ENCODE measurements at regions not wholly inside any gene's neighbourhood (a gene's known extent, or its start where the extent isn't known, plus 50 kb on each side); places are given as distances from the start of the nearest gene placed in this dataset.

DNA sequence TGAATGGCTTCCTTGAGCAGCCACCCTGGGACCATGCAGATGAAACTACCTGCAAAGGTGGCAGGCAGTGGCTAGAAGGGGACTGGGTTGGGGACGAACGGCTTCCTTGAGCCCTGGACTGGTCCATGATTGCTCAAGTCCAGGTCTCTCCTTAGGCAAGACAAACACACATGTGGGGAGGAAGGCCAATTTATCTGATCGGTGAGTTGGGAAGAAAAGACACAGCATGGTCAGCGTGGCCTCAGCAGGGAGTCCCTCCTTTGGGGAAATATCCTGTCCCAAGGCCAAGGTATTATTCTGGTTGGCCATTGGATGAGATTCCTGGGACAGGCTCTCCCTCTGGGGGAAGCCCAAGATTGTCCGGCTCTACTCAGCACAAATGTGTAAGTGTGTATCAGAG, 116.3 kb upstream of the ERG start:
- Histone ChIP-seq H4K20me1 (ENCODE audit: insufficient read depth) (no peaks in the 10 kb centered on the region), H2AFZ (no peak overlapping the region), H3K4me1 (replicated peaks; ENCODE audit: insufficient read depth) (no peaks in the 10 kb centered on the region), H3K9me2 (ENCODE audit: insufficient read depth) (no peaks in the 10 kb centered on the region), H3K79me2 (ENCODE audit: low read depth) (no peaks in the 10 kb centered on the region), H3K27ac (no peak overlapping the region), H3K36me3 (ENCODE audit: low read depth) (no peaks in the 10 kb centered on the region), H3K4me2 (no peak overlapping the region), H3K4me3 (no peak overlapping the region), H3K27me3 (ENCODE audit: insufficient read depth, low read depth) (peaks cover 52% of the 10 kb centered on the region), H3K9me3 (ENCODE audit: insufficient read depth, low read depth) (no peaks in the 10 kb centered on the region), H3F3A (ENCODE audit: insufficient read depth, low read depth) (no peaks in the 10 kb centered on the region)
- ChIA-PET POLR2A (ENCODE audit: unreplicated experiment) (no interaction called here), CTCF (no interaction called here)
- no peak for DNase-seq
- intact Hi-C loops (cut with micrococcal nuclease; ENCODE audit: unreplicated experiment) = no loop called here
- no TSS peak for BruUV-seq (replicated peaks)
- TF ChIP-seq, protein P1, sequence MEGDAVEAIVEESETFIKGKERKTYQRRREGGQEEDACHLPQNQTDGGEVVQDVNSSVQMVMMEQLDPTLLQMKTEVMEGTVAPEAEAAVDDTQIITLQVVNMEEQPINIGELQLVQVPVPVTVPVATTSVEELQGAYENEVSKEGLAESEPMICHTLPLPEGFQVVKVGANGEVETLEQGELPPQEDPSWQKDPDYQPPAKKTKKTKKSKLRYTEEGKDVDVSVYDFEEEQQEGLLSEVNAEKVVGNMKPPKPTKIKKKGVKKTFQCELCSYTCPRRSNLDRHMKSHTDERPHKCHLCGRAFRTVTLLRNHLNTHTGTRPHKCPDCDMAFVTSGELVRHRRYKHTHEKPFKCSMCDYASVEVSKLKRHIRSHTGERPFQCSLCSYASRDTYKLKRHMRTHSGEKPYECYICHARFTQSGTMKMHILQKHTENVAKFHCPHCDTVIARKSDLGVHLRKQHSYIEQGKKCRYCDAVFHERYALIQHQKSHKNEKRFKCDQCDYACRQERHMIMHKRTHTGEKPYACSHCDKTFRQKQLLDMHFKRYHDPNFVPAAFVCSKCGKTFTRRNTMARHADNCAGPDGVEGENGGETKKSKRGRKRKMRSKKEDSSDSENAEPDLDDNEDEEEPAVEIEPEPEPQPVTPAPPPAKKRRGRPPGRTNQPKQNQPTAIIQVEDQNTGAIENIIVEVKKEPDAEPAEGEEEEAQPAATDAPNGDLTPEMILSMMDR (conservative IDR thresholded peaks at IDR 0.05) = no peak
- no peak for TF ChIP-seq EZH2 (IDR thresholded peaks at IDR 0.05; ENCODE audit: low read depth)

DNA sequence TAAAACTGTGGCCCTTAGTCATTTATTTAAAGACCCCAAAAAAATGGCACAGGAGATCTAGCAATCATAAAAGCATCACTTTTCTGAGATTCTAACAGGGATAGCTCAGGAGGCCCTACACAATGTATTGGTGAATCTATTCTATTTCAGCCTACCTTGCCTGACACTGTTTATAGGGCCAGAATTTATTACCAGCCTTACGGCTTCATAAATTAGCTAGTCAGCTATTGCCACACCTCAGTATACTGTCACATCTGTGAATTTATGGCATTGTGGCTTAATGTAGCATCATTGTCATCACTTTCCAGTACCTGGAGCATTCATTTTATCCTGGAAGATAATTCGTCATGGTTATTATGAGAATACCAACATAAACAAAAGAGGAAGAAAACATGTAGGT, 121.2 kb upstream of the ERG start:
- H3K9me2 ChIP-seq (ENCODE audit: insufficient read depth) = no peaks in the 10 kb centered on the region
- no peaks in the 10 kb centered on the region for H3K4me1 ChIP-seq (replicated peaks; ENCODE audit: insufficient read depth)
- POLR2A ChIA-PET (ENCODE audit: unreplicated experiment) = no interaction called here
- TF ChIP-seq, protein P1 (conservative IDR thresholded peaks at IDR 0.05) = no peak
- TF ChIP-seq EZH2 (IDR thresholded peaks at IDR 0.05; ENCODE audit: low read depth) = no peak
- H3K27me3 ChIP-seq (ENCODE audit: insufficient read depth, low read depth) = peaks cover 20% of the 10 kb centered on the region; the same call in 1 of the 2 replicates
- no TSS peak for BruUV-seq (replicated peaks)
- no peak overlapping the region for H3K27ac ChIP-seq
- intact Hi-C loops (cut with micrococcal nuclease; ENCODE audit: unreplicated experiment) = no loop called here
- H4K20me1 ChIP-seq (ENCODE audit: insufficient read depth) = no peaks in the 10 kb centered on the region
- no peak overlapping the region for H2AFZ ChIP-seq
- no peak overlapping the region for H3K4me2 ChIP-seq
- no peaks in the 10 kb centered on the region for H3K79me2 ChIP-seq (ENCODE audit: low read depth)
- no peaks in the 10 kb centered on the region for H3K36me3 ChIP-seq (ENCODE audit: low read depth)
- no peaks in the 10 kb centered on the region for H3K9me3 ChIP-seq (ENCODE audit: insufficient read depth, low read depth)
- CTCF ChIA-PET = no interaction called here
- no peak overlapping the region for H3K4me3 ChIP-seq
- DNase-seq = no peak
- H3F3A ChIP-seq (ENCODE audit: insufficient read depth, low read depth) = no peaks in the 10 kb centered on the region

DNA sequence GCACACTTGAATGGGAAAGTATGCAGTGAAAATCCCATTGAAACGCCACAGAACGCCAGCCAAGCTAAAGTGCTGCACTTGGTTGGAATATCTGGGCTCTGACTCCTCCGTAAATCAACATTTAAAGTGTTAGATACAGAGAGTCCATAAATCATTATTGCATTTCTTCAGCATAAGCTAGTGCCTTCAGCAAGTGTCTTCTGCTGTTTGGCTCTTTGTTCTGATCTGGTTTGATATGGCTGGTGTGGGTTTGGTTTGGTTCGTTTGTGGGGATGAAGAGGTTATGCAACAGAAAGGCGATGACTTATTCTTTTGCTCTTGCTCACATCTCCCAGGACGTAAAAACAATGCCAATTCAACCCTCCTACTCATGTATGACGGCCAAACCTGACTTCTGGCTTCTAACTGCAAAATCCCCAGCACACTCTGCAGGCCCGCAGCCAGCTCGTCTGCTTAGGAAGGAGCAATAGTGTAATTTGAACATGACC, 121.8 kb upstream of the ERG start:
- peaks cover 19% of the 10 kb centered on the region; the same call in 1 of the 2 replicates for H3K27me3 ChIP-seq (ENCODE audit: insufficient read depth, low read depth)
- H3K4me2 ChIP-seq = no peak overlapping the region
- no TSS peak for BruUV-seq (replicated peaks)
- ChIA-PET CTCF (no interaction called here), POLR2A (ENCODE audit: unreplicated experiment) (no interaction called here)
- no peaks in the 10 kb centered on the region for H3K36me3 ChIP-seq (ENCODE audit: low read depth)
- TF ChIP-seq, protein P1 (conservative IDR thresholded peaks at IDR 0.05) = no peak
- TF ChIP-seq EZH2 (IDR thresholded peaks at IDR 0.05; ENCODE audit: low read depth) = no peak
- no peak overlapping the region for H3K4me3 ChIP-seq
- H3K79me2 ChIP-seq (ENCODE audit: low read depth) = no peaks in the 10 kb centered on the region
- H3K9me2 ChIP-seq (ENCODE audit: insufficient read depth) = no peaks in the 10 kb centered on the region
- DNase-seq = no peak
- H3F3A ChIP-seq (ENCODE audit: insufficient read depth, low read depth) = no peaks in the 10 kb centered on the region
- H3K4me1 ChIP-seq (replicated peaks; ENCODE audit: insufficient read depth) = no peaks in the 10 kb centered on the region
- no peak overlapping the region for H3K27ac ChIP-seq
- no peak overlapping the region for H2AFZ ChIP-seq
- H4K20me1 ChIP-seq (ENCODE audit: insufficient read depth) = no peaks in the 10 kb centered on the region
- no peaks in the 10 kb centered on the region for H3K9me3 ChIP-seq (ENCODE audit: insufficient read depth, low read depth)
- intact Hi-C loops (cut with micrococcal nuclease; ENCODE audit: unreplicated experiment) = loop anchor here (5.0 kb wide), 1 partner anchor 517 kb away; no protein-coding TSS in a partner anchor
